ENCODE measurements at regions not wholly inside any gene's neighbourhood (a gene's known extent, or its start where the extent isn't known, plus 50 kb on each side); places are given as distances from the start of the nearest gene placed in this dataset.

DNA sequence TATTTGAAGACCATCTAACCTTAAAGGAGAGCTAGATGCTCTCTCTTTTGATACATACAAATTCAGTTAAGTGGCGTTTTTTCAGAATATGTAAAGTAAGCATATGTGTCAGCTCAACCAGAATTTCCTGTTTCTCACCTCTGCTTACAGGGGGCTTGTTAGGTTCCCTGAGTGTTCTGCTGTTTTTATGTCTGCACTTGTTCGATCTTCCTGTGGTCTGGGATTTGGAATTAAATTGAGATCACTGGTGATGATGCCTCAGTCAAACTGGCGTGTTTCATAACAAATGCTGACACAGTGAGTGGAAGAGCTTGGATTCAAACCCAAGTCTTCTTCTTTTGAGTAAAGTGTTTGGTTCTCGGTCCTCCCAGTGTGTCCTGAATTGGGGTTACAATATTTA is 348.3 kb upstream of the AKR1E2 start:
- 63 to 72% (median 67%) methylated on average over 4 of the region's 4 CpGs for WGBS, 5 donors
- no peaks in the 10 kb centered on the region for H3K4me1 ChIP-seq
- intact Hi-C loops (cut with DNase I; ENCODE audit: low total_unique reads): no loop called here

DNA sequence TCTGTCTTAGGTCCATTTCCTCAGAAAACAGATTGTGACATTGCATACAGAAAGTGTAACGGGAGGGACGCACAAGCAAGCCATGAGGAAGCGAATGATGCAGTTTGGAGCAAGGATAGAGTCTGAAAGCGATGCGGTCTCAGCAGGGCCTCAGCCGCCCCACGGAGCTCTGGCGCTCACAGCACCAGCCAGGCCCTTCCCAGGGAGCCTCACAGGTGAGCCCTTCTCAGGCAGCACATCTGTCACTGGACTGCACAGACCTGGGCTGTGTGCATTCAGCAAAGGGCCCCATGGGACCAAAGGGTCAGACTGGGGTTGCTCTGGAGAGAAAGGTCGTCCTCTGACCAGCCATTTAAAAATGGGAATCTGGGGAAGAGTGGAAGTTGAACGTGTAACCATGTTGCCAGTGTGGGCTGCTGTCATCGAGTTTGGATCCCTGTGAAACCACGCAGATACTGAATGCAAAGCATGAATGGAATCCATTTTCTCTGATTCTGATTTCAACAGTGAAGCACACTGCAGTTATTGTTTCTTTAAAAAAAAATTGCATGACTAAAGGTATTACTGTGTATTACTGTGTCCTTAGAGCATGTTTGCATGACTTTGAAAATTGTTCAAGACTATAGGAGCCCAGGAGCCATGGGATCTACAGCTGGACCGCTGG is 350.0 kb upstream of the AKR1E2 start:
- intact Hi-C loops (cut with DNase I; ENCODE audit: low total_unique reads): no loop called here
- no peak overlapping the region for H3K4me3 ChIP-seq
- TF ChIP-seq POLR2A (IDR thresholded peaks at IDR 0.05) (no peak), CTCF (IDR thresholded peaks at IDR 0.05 in 8 of 11, conservative IDR thresholded peaks at IDR 0.05 in 3 of 11) (no peak), POLR2AphosphoS5 (IDR thresholded peaks at IDR 0.05) (no peak)
- no peak overlapping the region for H3K27ac ChIP-seq
- 88 to 95% (median 92%) methylated on average over 13 of the region's 13 CpGs for WGBS, 5 donors
- no peak for DNase-seq
- peaks cover 0 to 7% (median 2%) of the 10 kb centered on the region in 8 donors for H3K9me3 ChIP-seq
- no peaks in the 10 kb centered on the region for H3K36me3 ChIP-seq
- no peaks in the 10 kb centered on the region for H3K27me3 ChIP-seq (replicated peaks in 1 of 7)
- no peaks in the 10 kb centered on the region for H3K4me1 ChIP-seq

More for the DNA sequence above, 348.3 kb upstream of the AKR1E2 start:
- no peaks in the 10 kb centered on the region for H3K36me3 ChIP-seq
- peaks cover 0 to 7% (median 2%) of the 10 kb centered on the region in 8 donors for H3K9me3 ChIP-seq
- no peaks in the 10 kb centered on the region for H3K27me3 ChIP-seq (replicated peaks in 1 of 7)
- no peak overlapping the region for H3K27ac ChIP-seq
- DNase-seq: no peak
- no peak overlapping the region for H3K4me3 ChIP-seq
- TF ChIP-seq CTCF (IDR thresholded peaks at IDR 0.05 in 8 of 11, conservative IDR thresholded peaks at IDR 0.05 in 3 of 11): no peak
- TF ChIP-seq POLR2AphosphoS5 (IDR thresholded peaks at IDR 0.05): no peak
- no peak for TF ChIP-seq POLR2A (IDR thresholded peaks at IDR 0.05)

DNA sequence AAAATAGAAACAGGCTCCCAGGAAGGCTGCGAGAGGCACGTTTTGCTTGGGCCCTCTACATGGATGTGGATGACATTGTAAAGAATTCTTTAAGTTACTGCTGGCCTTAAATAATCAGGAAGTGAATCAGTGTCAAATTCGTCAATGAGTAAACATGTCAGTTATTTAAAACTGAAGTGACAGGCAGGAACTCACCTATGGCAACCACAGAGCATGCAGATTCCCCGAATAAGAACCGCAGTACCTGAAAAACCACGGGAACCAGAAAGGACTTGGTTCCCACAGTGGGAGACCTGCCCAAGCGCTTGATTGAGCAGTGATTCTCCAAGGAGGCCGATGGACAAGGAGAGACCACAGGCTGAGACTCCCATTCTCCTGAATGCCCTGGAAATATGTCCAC is 351.2 kb upstream of the AKR1E2 start:
- H3K9me3 ChIP-seq: peaks cover 0 to 7% (median 2%) of the 10 kb centered on the region in 8 donors
- H3K36me3 ChIP-seq: no peaks in the 10 kb centered on the region
- H3K4me3 ChIP-seq: no peak overlapping the region
- H3K27ac ChIP-seq: no peak overlapping the region
- DNase-seq: no peak
- 59 to 76% (median 70%) methylated on average over 8 of the region's 8 CpGs for WGBS, 5 donors
- no peaks in the 10 kb centered on the region for H3K4me1 ChIP-seq
- intact Hi-C loops (cut with DNase I; ENCODE audit: low total_unique reads): no loop called here
- no peaks in the 10 kb centered on the region for H3K27me3 ChIP-seq (replicated peaks in 1 of 7)
- TF ChIP-seq POLR2AphosphoS5 (IDR thresholded peaks at IDR 0.05) (no peak), CTCF (IDR thresholded peaks at IDR 0.05 in 8 of 11, conservative IDR thresholded peaks at IDR 0.05 in 3 of 11) (no peak), POLR2A (IDR thresholded peaks at IDR 0.05) (no peak)

DNA sequence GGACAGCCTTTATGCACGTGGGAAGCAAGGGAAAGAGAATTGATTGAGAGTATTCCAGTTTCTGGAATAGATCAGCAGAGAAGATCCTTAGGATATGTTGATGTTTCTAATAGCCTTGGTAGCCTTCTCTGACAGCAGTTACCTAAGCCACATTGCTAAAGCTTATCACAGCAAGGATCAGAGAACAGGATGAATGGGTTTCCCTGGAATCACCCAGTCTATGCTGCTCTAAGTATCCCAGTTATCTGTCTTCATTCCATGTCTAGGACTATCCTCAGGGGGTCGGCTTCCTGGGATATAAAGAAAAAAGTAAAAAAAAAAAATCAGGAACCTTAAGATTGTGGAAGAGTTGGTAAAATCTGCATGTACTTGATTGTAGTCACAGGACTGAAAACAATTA is 352.0 kb upstream of the AKR1E2 start:
- no peak overlapping the region for H3K4me3 ChIP-seq
- H3K27ac ChIP-seq: no peak overlapping the region
- no peaks in the 10 kb centered on the region for H3K27me3 ChIP-seq (replicated peaks in 1 of 7)
- no peak for DNase-seq
- 73 to 85% (median 80%) methylated on average over 2 of the region's 2 CpGs for WGBS, 5 donors
- H3K4me1 ChIP-seq: no peaks in the 10 kb centered on the region
- no peaks in the 10 kb centered on the region for H3K36me3 ChIP-seq
- intact Hi-C loops (cut with DNase I; ENCODE audit: low total_unique reads): no loop called here
- TF ChIP-seq POLR2A (IDR thresholded peaks at IDR 0.05): no peak
- TF ChIP-seq CTCF (IDR thresholded peaks at IDR 0.05 in 8 of 11, conservative IDR thresholded peaks at IDR 0.05 in 3 of 11): no peak
- no peak for TF ChIP-seq POLR2AphosphoS5 (IDR thresholded peaks at IDR 0.05)
- H3K9me3 ChIP-seq: no peaks in the 10 kb centered on the region
